ENCODE measurements at regions not wholly inside any gene's neighbourhood (a gene's known extent, or its start where the extent isn't known, plus 50 kb on each side); places are given as distances from the start of the nearest gene placed in this dataset.

DNA sequence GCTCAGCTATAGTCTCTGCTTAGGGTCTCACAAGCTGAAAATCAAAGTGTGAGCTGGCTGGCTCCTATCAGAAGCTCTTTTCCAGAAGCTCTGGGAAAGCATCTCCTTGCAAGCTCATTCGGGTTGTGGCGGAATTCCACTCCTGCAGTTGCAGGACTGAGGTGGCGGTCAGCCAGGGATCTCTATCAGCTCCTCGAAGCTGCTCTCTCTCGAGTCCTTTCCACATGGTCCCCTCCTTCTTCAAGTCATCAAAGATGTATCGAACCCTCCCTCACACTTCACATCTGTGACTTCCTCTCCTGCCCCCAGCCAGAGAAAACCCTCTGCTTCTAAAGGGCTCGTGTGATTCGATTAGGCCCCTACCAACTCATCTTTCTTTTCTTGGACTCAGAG is 141.7 kb downstream of the ZFP36L2 start:
- no peak for DNase-seq

DNA sequence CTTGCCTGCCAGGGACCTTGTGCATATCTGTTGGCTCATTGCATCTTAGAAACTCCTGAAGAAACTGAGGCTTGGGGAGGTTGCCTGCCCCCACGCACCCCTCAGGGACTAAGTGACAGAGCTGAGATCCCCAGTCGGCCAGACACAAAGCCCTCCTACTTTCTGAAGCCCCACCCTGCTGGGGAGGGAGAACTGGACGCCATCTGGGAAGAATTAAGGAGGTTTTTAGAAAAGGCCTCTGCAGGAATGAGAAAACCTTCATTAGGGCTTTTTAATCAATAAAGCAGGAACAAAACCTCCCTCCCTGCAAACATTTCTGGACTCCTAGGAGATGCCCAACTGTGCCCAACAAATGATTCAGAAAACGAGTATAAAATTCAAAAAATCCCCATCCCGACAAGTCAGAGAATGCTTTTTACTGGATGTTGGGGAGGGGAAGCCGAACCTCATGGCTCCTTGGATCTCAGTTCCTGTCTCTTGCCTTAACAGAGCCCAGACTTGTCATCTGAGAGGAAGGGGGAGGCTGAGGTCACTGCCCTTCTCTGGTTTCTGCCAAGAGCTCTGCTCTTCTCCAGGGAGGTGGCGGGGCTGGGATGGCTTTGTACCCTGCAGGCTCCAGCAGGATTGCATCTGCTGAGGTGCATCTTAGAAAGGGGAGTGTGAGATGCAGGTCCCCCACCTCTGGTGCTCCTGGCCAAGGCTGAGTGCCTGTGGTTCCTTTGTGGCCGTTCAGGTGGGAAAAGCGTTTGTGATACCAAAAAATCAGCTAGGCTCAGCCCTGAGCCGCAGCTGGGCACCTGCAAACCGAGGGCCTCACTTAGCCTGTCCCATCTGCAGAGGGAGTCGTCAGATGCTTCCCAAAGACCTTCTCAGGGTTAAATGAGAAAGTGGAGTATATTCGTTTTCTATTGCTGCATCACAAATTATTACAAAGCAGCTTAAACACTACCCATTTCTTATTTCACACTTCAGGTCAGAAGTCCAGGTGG is 142.4 kb downstream of the ZFP36L2 start:
- no peak for DNase-seq

DNA sequence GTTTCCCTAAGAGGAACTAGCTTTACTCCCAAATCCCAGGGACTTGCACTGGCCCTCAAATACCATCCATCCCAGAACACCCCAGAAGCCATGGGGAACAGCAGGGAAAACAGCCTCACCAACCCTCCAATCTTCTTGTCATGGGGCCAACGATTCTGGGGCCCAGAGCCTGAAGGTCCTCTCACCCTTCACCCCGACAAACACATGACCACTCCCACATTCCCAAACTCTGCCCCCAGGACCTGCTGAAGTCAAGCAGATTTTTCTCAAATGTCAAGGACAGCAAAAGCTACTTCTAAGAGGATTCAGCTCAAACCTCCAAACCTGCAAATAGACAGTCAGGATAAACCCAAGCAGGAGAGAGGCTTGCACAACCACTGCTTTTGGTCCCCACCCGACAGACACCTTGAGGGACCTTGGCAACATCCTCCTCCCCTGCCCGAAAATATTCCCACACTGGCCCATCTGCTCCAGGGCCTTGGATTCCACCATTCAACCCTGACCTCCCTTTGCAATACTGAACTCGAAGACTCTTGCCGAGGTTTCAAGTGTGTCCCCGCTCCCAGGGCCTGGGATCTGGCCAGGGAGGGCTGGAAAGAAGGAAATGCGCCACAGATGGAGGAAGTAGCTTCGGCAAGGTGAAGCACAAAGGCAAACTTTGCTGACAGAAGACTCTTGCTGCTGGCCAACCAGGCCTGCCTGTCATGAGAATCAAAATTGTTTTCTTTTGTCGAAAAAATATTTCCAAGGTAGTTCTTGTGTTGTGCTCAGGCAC is 143.3 kb downstream of the ZFP36L2 start:
- DNase-seq, result no peak

DNA sequence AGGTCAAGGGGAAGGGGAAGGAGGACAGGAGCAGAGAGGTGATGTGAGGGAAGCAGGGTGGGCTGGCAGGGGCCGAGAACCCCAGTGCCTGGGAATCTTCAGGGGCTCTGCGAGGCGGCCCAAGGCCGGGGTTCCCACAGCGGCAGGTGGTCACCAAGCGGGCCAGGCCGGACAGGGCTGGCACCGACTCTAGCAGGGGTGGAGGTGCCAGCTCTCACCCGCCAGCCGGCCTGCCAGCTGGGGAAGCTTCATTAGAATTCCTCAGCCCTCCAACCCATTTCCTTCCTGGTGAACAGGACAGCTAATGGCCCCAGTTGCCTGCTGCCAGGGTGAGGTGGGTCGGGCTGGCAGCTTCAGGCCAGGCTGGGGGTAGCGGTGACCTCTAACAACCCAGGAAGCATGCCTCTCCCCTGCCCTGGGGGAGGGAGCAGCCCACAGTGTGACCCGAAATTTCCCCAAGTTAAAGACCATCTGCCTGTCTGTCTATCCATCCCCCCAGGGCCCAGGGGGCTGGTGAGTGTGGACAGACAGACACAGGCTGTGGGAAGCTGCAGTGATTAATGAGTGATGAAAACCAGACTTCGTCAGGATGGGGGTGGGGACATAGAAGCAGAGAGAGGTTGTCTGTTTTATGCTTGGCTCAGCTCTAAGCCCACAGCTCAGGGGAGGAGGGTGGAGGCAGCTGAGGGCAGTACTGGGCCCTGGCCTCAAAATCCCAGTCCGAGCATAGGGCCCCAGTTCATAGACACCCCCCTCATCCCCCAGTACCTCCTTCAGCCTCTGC is 144.1 kb downstream of the ZFP36L2 start:
- DNase-seq, result no peak

DNA sequence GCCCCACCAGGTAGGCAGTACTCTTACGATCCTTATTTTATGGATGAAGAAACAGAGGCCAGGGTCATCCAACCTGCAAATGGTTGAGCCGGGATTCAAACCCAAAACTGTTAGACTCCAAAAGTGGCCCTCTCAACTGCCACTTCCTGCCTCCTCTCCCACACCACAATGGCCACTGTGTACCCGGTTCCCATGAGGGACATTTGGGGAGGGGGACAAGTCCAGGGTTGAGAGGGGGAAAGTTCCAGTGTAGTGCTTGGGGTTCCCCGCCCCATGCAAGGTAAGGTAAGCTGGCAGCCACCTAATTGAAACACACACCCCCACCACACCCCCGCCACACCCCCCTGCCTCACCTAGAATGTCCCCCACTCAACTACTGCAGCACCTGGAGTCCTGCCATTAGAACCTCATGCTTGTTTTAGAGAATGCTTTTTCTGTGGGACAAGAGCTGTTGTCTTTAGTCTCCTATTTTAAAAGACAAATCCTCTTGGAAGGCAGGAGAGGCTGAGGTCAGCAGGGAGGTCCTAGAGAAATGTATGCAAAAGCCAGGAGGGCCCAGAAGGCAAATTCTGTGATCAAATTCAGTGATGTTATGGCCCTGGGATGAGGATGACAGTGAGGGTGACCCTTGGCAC is 145.2 kb downstream of the ZFP36L2 start:
- no peak for DNase-seq

DNA sequence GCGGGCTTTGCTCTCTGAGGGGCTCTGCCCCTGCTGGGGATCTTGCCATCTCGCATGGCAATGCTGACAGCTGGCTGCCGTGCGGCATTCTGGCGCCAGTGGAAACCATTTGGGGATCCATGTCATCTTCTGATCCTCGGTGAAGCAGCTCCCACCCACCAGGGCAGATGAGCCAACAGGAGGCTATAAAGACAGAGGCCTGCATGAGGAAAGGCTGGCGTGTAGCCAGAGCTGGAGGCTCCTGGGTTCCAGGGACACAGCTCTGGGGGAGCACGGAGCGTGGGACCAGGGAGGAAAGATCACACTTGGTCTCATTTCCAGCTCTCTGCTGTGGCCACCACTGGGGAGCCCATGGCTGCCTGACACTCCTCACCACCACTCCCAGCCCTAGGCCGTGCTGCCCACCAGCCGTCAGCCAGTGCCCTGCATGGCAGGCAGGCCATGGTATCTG is 145.8 kb downstream of the ZFP36L2 start:
- no peak for DNase-seq

DNA sequence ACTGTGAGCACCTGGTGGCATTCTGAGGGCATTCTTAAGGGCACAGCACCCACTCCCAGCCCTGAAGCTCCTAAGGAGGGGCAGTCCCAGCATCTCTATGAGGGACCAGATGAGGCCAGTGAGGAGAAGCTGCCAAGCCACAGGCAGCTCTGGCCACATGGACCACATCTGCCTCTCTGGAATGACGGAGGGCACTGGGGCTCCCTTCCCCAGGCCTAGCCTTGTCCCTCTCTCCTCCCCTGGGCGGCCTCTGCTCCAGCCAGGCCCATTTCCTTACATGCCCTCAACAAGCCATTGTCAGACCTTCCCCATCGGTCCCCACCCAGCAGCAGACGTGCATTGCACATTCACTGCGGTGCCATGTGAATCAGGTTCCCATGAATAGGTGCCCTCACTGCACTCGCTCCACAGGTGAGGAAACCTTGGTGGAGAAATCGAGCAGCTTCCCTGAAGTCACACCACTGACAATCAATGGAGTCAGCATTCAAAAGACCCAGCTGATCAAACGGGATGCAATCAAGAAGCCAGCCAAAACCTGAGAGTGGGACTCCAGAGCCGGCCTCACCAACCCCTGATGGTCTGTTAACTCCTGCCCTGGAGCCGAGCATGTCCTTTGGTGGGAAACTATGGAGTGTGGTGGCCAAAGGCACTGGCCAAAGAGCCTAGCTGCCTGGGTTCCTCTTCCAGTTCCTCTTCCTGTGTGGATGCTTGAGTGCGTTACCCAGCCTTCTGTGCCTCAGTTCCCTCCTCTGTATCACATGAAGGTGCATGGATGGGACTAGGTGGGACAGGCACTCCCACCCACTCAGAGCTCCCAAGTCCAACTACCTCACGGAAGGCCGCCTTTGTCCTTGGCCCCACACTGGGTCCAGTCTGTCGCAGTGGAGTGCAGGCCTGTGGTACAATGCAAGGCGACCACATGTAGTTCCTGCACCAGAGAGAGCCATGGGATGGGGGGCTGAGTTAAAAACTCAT is 147.3 kb downstream of the ZFP36L2 start:
- no peak for DNase-seq

DNA sequence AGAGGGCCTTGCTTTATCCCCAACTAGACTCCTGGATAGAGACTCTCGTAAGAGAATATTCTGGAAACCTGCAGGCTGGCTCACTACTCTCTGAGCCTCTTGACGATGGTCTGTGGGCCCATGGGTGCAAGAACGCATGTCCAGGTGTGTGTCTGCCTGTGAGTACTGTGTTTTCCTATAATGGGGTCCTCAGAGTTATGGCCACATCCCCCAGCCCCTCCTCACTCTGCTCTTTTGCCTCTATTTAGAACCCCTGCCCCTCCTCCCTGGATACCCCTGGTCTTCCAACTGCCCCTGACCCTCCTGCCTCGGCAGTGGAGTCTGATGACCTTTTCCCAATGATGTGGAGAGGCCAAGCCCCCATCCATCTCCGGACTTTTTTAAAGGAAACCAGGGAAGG is 148.1 kb downstream of the ZFP36L2 start:
- no peak for DNase-seq

DNA sequence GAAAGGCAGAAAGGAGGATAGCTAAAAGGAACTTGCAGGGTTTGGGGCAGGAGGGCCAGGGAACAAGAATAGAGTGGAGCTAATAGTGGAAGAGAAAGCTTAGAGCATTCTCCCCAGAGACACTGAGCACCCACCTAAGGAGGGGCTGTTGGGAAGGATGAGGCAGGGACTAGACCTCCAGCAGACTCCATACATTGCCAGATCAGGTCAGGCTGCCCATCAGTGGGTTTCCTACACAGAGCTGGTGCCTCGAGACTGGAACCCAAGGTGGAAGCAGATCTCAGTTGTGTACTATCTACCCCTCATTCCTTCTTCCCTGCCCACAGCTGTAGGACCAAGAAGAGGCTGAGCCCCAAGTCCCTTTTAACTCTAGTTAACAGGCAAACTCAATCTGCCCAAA is 148.5 kb downstream of the ZFP36L2 start:
- no peak for DNase-seq

DNA sequence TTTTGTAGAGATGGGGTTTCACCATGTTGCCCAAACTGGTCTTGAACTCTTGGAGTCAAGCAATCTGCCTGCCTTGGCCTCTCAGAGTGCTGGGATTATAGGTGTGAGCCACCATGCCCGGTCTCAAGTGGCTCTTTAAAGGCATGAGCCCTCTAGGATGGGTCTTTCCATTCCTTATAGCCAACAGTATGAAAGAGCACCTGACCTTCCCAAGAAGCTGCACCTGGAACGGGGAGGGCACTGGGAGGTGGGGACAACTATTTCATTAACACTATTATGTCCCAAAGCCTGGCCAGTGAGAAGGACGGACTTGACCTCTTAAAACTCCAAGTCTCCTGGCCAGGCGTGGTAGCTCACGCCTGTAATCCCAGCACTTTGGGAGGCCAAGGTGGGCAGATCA is 149.7 kb downstream of the ZFP36L2 start:
- no peak for DNase-seq

DNA sequence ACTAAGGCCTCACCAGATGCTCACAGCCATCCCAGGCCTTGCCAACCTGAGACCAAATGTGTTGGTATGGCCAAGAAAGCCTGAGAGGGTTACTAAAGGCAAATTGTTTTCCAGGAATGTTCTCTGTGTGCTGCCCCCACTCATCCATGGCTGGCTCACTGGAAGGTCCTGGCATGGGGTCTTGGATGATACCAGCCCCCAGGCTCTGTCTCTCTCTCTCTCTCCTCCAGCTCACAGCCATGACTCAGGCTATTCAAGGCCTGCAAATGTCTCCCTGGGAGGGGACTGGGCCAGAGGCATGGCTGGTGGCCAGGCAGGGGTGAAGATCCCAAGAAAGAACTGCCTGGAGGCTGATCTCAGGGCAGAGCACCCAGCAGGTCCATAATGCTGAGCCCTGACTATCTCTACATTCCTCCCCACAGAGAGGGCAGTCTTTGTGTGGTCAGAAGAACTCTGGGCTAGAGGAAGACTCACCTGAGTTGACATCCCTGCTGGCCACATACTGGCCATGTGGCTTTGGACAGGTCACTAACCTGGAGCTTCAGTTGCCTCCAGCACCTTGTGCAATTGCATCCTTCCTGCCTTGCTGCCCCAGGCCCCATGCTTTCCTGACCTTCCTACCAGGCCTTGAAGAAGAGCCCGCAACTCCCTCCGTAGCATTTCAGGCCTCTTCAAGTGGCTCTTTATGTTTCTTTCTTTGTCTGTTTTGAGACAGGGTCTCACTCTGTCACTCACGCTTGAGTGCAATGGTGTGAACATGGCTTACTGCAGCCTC is 150.4 kb downstream of the ZFP36L2 start:
- no peak for DNase-seq

DNA sequence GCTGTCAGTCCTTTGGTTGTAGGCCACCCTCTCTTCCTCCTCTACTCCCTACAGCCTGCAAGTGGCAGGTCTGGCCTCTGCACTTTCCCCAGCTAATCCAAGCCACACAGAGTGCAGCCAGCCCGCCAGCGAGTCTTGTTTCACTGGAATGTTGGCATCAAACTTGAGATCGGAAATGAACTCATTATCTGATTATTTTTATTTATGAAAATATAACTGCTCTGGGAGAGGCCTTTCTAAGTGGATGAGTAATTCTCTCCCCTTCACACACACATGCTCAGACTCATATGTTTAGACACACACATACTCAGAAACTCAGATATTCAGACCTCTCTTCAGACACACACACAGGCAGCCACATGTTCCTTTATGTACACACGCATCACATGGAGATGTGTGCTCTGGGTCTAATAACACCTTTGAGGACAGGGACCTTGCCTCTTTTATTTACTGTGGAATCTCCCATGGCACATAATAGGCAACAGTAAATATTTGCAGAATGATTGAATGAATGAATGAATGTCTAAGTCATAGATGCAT is 151.3 kb downstream of the ZFP36L2 start:
- DNase-seq, result no peak

DNA sequence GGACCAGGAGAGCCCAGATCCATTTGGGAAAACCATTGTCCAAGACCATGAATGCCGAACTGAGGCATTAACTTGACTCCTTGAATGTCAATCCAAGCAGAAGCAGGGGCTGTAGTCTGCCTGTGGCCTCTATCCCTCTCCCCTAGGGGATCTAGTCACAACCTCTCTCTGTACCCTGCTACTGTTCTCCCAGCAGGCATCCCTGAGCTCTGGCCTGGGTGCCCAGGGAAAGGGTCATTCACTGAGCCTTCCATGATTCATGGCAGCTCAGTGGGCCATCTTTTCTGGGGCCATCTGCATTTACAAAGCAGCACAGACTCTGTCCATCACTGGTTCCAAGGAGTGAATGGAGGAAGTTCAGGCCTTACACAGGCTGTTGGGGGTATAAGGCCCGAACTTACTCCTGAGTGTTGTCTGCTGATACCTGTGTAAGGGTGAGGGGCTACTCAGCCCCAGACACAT is 151.8 kb downstream of the ZFP36L2 start:
- no peak for DNase-seq

DNA sequence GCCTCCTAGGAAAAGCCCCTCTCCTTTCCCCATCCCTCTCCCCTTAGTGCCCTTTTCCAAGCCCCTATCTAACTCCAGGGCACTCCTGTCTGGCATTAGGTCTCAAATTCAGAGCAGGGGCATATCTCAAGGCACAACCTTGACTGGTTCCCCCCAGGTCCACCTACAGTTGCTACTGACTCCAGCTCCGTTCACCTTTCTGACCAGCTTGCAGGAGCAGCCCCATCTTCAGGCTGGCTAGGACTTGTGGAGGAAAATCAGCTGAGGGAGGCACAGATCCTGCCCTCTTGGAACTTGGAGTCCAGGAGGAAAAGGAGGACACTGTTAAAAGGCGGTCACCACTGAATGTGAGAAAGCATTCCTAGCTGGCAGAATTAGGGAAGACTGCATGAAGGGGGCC is 152.4 kb downstream of the ZFP36L2 start:
- no peak for DNase-seq

DNA sequence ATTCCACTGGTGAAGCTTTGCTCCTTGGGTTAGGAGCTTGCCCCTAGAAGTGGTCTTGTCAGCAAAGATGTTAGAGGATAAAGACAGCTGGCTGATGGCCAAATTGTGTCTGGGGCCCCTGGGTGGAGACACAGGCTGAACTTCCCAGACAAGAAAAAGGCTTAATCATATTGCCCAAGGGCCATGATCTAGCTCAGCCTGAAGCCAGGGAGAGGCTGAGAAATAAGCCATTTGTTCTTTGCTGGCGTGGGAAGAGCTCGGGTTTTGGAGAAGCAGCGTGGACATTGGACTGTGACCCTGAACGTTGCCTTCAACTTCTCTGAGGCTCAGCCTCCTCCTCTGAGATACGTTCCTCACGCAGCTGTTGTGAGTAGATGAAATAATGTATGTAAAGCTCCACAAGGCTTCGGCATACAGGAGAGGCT is 153.0 kb downstream of the ZFP36L2 start:
- no peak for DNase-seq

DNA sequence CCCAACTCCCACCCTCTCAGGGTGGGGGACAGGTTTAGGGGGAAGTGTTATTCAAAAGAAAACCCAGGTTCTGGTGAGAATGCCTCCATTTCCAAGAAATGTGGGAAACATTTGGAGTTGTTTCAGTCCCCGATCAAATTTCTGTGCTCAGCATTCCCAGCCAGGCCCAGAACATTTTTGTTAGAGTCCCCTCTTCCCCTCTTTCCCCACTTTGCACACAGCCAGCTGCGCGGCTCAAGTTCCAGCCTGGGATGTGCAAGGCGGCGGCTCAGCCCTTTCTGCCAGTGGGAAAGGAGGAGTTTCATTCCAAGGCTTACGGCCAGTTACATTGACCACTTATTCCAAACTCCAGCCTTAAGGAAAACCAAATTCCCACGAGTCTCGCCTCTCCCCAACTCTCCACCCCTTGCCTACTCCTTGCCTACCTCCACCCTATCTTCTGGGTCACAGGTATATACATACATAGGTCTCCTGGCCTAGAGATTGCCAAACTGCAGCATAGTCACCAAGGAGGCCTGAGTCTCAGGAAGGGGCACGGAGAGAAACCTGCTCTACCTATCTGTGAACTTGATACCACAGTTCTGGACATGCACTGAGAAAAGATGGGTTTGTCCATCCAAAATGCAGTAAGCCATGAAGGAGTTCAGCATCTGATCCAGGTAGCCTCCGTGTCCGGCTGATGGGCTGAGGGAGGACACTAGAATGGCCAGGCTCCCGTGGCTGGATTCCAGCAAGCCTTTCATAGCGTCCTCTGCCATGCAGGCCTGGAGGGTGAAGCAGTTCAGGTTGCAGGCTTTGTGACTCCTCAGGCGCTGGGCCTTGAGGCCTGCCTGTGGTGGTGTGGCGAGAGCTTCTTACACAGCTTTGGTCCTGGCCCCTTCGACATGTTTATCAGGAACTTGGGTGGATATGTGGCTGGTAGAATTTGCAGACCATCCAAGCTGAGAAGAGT is 154.5 kb downstream of the ZFP36L2 start:
- no peak for DNase-seq

DNA sequence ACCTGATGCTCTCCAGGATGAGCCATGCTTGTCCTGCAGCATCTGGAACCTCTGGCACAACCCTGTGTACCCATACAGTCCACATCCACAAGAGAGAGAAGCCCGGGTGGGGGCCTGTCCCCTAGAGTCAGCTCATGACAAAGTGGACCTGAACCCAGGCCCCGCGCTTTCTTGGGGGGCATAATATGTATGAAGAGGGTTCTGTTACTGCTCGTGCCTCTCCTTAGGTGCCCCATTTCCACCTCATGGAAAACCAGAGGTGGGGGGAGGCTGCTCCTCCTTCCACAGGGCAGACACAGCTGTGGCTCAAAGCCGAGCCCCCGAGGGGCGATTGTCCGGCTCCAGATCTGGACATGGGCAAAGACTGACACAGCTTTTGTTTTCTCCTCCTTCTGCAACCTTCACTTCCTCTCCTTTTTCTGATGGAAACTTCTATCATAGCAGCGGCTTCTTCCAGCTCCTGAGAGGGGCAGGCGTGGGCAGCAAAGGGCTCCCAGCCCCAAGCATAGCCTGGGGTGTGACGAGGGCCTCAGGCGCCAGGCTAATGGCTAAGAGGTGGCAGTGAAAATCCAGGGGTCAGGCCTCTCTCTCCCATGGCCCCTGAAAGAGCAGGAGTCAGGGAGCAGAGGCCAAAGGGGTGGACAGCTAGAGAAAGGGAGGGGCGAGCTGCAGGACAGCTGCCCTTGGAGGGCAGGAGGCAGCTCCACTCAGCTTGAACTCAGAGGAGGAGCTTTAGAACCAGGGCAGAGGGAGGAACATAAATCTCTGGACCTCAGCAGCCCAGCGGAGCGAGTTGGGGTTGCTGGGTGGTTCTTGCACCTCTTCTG is 155.5 kb downstream of the ZFP36L2 start:
- DNase-seq, result no peak

DNA sequence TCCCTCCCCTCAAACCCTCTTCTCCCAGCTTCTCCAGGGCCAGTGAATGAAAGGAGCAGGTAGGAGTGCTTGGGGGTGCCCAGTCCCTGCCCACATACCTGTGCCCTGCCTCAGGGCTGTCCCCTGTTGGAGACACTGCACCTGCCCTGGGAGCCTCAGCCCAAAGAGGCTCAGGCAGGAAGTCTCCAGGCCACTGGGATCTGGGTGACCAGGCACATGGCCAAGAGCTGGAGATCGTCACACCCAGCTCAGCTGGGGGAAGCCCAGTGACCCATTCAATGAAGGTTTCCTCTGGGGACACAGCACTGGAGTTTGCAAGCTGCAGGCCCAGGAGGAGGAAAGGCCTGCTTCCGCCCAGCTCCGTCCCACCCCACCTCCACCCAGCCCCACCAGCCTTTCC is 156.4 kb downstream of the ZFP36L2 start:
- no peak for DNase-seq
